MG63 (cell line): ENCODE measurements at regions not wholly inside any gene's neighbourhood (a gene's known extent, or its start where the extent isn't known, plus 50 kb on each side); places are given as distances from the start of the nearest gene placed in this dataset.
"Not testable (repeated sequence)": the region's sequence is repeated elsewhere in the genome, so short reads cannot be mapped to it uniquely, and the experiment has no call there.

Experiments
- DNase-seq: peaks from one replicate; pipeline ENCODE4 v3.0.0-alpha.2; 2020
- H3K27me3 ChIP-seq: fragments of 250-450 bp; sonication (Bioruptor Pico); 2 replicates; pipeline ENCODE4 v1.5.1; 2020; ENCODE audit warnings: mild to moderate bottlenecking, moderate library complexity
- H3K36me3 ChIP-seq: fragments of 250-450 bp; sonication (Bioruptor Pico); 2 replicates; pipeline ENCODE4 v1.5.1; 2020; ENCODE audit warnings: mild to moderate bottlenecking, moderate library complexity
- H3K4me3 ChIP-seq: fragments of 250-450 bp; sonication (Bioruptor Pico); 2 replicates; pipeline ENCODE4 v1.5.1; 2020; ENCODE audit warnings: mild to moderate bottlenecking, moderate library complexity
- H3K9me3 ChIP-seq: fragments of 250-450 bp; sonication (Bioruptor Pico); 2 replicates; pipeline ENCODE4 v1.5.1; 2020; ENCODE audit warnings: mild to moderate bottlenecking, moderate library complexity

GRCh38 chr1:217137210-217137881 is 414.1 kb upstream of the ESRRG start:
- Histone ChIP-seq H3K36me3 (no peaks in the 10 kb centered on the region), H3K4me3 (no peak overlapping the region), H3K9me3 (no peaks in the 10 kb centered on the region), H3K27me3 (no peaks in the 10 kb centered on the region)
- no peak for DNase-seq

DNA sequence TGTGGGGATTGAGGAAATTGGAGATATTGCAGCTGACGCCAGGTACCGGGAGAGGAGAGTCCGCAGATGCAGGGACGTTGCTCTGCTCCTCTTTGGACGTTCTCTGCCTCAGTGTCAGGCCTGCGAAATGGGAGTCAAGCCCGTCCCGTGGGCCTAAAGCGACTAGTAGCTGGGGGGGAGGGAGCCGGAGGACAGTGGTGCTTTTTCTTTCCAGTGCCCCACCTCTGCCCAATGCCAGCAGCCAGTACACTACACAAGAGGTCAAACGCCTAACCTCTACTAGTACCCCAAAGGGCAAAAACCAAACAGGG is 413.6 kb upstream of the ESRRG start:
- H3K4me3 ChIP-seq: no peak overlapping the region
- no peaks in the 10 kb centered on the region for H3K36me3 ChIP-seq
- no peak for DNase-seq
- H3K27me3 ChIP-seq: no peaks in the 10 kb centered on the region
- H3K9me3 ChIP-seq: no peaks in the 10 kb centered on the region

GRCh38 chr1:217135987-217136894 is 413.0 kb upstream of the ESRRG start:
- Histone ChIP-seq H3K4me3 (peak overlapping the region; percentile 62), H3K27me3 (no peaks in the 10 kb centered on the region), H3K36me3 (no peaks in the 10 kb centered on the region), H3K9me3 (no peaks in the 10 kb centered on the region)
- no peak for DNase-seq

DNA sequence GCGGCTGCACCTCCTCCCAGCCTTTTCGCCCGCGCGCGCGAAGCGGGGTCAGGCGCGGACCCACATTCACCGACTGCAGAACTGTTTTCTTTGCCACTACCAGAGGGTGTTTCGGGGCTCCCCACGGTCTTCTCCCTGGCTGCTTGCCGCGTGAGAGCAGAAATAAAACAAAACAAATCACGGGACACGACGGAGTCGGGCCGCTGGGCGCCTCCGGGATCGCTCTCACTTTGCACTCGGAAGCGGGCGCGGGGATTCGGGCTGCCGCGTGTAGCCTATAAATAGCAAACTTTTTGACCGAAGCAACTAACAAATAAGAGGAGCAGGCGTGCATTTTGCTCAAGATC is 412.3 kb upstream of the ESRRG start:
- H3K9me3 ChIP-seq: no peaks in the 10 kb centered on the region
- H3K36me3 ChIP-seq: no peaks in the 10 kb centered on the region
- H3K27me3 ChIP-seq: no peaks in the 10 kb centered on the region
- peak overlapping the region; percentile 62 for H3K4me3 ChIP-seq
- no peak for DNase-seq

- Histone ChIP-seq H3K9me3 (no peaks in the 10 kb centered on the region), H3K36me3 (no peaks in the 10 kb centered on the region), H3K4me3 (peak overlapping the region; percentile 62), H3K27me3 (no peaks in the 10 kb centered on the region)
- peak; percentile 71 for DNase-seq
These were observed 411.8 kb upstream of the ESRRG start for GRCh38 chr1:217134857-217135568.

DNA sequence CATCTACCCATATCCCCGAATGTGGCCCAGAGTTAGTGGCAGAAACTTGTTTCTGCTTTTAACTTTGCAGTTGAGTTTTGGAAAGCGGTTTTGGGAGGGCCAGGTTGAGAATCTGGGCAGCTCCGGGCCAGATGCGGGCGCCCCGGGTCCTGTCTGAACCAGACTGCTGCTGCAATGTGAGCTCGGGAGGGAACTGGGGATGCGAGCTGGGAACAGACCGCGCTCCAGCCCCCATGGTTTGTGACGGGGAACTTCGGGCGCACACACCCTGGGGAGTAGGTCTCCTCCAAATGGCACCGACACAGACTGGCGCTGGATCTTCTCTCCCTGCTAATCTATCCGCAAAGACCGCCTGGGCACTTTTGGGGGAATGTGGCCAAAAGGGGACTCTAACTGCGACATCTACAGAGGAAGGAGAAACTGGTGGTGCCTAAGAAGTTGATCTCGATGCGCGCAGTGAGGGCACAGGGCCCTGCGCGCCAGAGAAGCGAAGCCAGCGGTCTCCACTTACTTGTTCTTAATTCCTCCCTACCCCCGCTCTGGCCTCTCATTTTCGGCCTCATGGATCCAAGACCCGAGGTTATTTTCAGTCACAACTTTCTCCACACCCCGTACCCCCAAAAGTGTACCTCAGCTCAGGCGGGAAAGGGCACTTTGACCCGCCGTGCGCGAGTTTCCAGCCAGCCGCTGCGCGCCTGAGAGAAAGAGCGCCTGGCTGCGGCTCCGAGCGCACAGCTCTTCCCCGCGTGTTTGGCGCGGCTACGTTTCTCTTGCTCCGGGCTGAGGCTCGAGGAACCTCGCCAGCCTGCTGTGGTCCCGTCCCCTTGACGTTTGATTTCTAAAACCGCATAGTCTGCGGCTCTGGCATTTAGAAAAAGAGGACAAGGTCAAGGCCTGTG is 411.0 kb upstream of the ESRRG start:
- Histone ChIP-seq H3K4me3 (peak overlapping the region; percentile 62), H3K9me3 (no peaks in the 10 kb centered on the region), H3K27me3 (no peaks in the 10 kb centered on the region), H3K36me3 (no peaks in the 10 kb centered on the region)
- DNase-seq: peak; percentile 37

DNA sequence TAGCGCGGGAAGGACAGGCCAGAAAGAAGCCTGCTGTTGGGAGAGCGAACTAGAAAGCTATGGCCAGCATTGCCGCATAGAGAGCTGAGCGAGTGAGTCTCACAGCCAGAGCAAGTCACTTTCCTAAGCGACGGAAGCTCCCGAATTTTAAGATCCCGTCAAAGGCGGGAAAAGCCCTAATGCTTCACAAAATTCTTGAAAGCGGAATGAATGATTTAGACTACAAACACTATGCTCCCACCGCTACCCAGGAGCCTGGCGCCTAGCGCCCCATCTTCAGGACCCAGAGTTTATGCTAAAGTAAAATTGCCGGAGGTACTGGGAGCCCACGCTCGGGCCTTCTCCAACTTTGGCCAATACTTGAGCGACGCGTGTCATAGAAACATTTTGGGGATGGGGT is 409.9 kb upstream of the ESRRG start:
- no peaks in the 10 kb centered on the region for H3K27me3 ChIP-seq
- H3K9me3 ChIP-seq: no peaks in the 10 kb centered on the region
- no peak for DNase-seq
- H3K36me3 ChIP-seq: no peaks in the 10 kb centered on the region
- H3K4me3 ChIP-seq: no peak overlapping the region

- not testable (repeated sequence) for H3K4me3 ChIP-seq, H3K36me3 ChIP-seq, DNase-seq, H3K9me3 ChIP-seq, H3K27me3 ChIP-seq
These were observed 400.1 kb upstream of the ESRRG start for GRCh38 chr1:217123340-217123739.

GRCh38 chr1:217117973-217118465 is 394.8 kb upstream of the ESRRG start:
- no peaks in the 10 kb centered on the region for H3K27me3 ChIP-seq
- no peak for DNase-seq
- H3K4me3 ChIP-seq: no peak overlapping the region
- no peaks in the 10 kb centered on the region for H3K36me3 ChIP-seq
- H3K9me3 ChIP-seq: no peaks in the 10 kb centered on the region

GRCh38 chr1:217115404-217116380 is 392.5 kb upstream of the ESRRG start:
- Histone ChIP-seq H3K9me3 (no peaks in the 10 kb centered on the region), H3K4me3 (no peak overlapping the region), H3K36me3 (no peaks in the 10 kb centered on the region), H3K27me3 (no peaks in the 10 kb centered on the region)
- no peak for DNase-seq

DNA sequence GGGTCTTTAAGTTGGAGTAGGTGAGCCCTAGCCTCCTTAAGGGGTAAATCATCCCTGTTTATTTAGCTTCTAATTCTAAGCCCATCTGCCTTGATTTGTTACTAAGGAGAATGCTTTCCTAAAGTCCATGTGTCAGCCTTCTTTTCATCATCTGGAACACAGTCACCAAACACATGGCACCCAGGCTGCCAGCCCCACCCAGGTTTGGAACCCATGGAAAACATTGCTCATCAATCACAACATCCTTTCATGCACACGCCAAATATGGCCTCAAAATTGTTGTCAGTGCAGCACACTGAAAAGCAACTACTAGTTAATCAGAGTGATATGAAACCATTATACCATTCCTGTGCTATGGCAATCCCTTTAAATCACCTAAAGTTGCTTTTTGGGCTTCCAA is 386.7 kb upstream of the ESRRG start:
- Histone ChIP-seq H3K9me3 (no peaks in the 10 kb centered on the region), H3K27me3 (no peaks in the 10 kb centered on the region), H3K36me3 (no peaks in the 10 kb centered on the region), H3K4me3 (no peak overlapping the region)
- peak; percentile 24 for DNase-seq

DNA sequence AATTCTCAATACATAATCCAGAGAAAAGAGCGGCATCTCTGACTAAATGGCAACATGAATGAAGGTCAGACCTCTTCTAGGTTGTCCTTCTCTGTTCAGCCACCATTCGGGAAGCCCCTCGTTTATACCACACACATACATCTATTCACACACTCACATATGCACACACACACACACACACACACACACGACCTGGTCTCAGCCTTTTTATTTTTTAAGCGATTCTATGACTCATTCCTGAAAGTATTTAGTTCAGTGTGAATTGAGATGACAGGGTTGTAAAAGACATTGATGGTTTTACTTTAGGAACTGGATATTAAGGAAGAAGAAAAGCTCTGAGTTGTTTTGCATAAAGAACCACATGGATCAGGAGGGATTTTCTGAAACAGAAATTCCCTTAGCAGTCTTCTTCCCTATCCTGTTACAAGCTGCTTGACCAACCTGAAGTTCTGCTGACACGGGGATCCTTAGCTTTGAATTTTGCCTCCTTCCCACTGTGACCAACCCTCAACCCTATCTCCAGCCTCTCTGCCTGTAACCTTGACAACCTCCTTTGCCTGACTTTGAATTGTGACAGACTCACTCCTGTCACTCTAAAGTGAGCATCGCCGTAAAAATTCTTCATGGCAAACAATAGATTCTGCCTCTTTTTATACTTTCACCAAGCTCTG is 383.1 kb upstream of the ESRRG start:
- Histone ChIP-seq H3K4me3 (no peak overlapping the region), H3K36me3 (no peaks in the 10 kb centered on the region), H3K9me3 (no peaks in the 10 kb centered on the region), H3K27me3 (no peaks in the 10 kb centered on the region)
- DNase-seq: peak; percentile 16

DNA sequence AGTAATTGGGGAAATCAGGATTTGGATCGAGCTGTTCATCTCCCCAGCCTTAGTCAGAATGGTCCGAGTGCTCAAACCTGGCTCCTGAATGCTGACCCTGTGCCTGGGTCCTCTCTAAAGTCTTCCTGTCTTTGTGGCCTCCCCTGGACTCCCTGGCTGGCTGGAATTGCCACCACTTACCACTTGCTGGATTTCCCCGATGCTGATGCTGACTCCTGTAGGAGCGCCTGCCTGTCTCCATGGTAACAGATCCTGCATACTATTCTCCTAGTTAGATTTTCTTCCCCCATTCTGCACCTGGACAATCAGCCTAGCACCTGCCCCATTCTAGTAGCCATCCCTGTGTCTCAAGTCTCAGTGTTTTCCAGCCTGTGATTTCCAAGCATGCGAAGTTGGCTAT is 382.2 kb upstream of the ESRRG start:
- H3K36me3 ChIP-seq: no peaks in the 10 kb centered on the region
- DNase-seq: no peak
- H3K9me3 ChIP-seq: no peaks in the 10 kb centered on the region
- H3K27me3 ChIP-seq: no peaks in the 10 kb centered on the region
- H3K4me3 ChIP-seq: no peak overlapping the region

DNA sequence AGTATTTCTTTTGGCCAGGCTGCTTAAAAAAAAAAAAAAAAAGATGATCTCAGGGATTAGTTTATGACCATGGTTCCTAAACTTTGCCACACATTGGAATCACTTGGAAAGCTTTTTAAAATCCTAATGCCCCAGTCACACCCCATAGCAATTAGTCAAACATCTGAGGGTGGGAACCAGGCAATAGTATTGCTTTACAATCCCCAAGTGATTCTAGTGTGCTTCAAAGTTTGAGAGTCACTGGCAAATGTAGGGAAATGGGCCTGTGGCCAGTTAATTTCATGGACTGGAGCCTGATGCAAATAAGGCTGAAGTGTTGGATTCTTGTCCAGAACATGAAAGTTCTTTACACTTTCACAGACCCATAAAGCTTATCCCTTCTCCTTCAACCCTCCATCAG is 374.6 kb upstream of the ESRRG start:
- no peak overlapping the region for H3K4me3 ChIP-seq
- no peaks in the 10 kb centered on the region for H3K9me3 ChIP-seq
- no peaks in the 10 kb centered on the region for H3K27me3 ChIP-seq
- no peak for DNase-seq
- H3K36me3 ChIP-seq: no peaks in the 10 kb centered on the region

DNA sequence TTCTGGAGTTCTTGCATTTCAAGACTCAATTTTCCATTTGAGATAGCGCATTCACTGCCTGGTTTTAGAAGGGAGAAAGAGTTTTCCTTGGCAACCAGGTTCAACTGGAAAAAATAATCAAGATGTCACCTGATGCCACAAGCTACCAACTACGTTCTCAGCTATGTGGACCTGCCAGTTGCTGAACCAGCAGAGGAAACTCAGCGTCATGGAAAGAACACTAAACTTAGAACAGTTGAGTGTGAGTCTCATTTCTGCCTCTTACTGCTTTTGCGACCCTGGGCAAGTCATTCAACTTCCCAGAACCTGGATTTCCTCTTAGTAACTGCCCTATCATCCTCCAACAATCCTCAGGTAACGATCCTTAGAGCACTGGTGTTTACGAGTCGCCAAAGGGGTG is 373.0 kb upstream of the ESRRG start:
- no peak overlapping the region for H3K4me3 ChIP-seq
- H3K36me3 ChIP-seq: no peaks in the 10 kb centered on the region
- H3K27me3 ChIP-seq: no peaks in the 10 kb centered on the region
- DNase-seq: no peak
- no peaks in the 10 kb centered on the region for H3K9me3 ChIP-seq
